ENCODE measurements at regions not wholly inside any gene's neighbourhood (a gene's known extent, or its start where the extent isn't known, plus 50 kb on each side); places are given as distances from the start of the nearest gene placed in this dataset.

- no peak overlapping the region for H2AFZ ChIP-seq
These were observed 318.9 kb upstream of the JAG1 start for GRCh38 chr20:10992731-10993130.

GRCh38 chr20:10994991-10995700, 321.3 kb upstream of the JAG1 start:
- H3K4me2 ChIP-seq = no peak overlapping the region
- H3K36me3 ChIP-seq (ENCODE audit: low read depth) = no peaks in the 10 kb centered on the region
- H3K9me3 ChIP-seq (ENCODE audit: insufficient read depth, low read depth) = peaks cover 5% of the 10 kb centered on the region
- intact Hi-C loops (cut with micrococcal nuclease; ENCODE audit: unreplicated experiment) = no loop called here
- H4K20me1 ChIP-seq (ENCODE audit: insufficient read depth) = no peaks in the 10 kb centered on the region
- H3K4me3 ChIP-seq = no peak overlapping the region
- no peak for DNase-seq
- no peaks in the 10 kb centered on the region for H3K27me3 ChIP-seq (ENCODE audit: insufficient read depth, low read depth)
- no peaks in the 10 kb centered on the region for H3F3A ChIP-seq (ENCODE audit: insufficient read depth, low read depth)
- no TSS peak for BruUV-seq (replicated peaks)
- H3K27ac ChIP-seq = no peak overlapping the region
- no peak overlapping the region for H2AFZ ChIP-seq
- POLR2A ChIA-PET (ENCODE audit: unreplicated experiment) = no interaction called here
- H3K4me1 ChIP-seq (replicated peaks; ENCODE audit: insufficient read depth) = no peaks in the 10 kb centered on the region
- CTCF ChIA-PET = interaction anchor here (0.6 kb wide), 1 partner anchor 272 kb away, joined by 4 read pairs; no protein-coding TSS in a partner anchor
- TF ChIP-seq CTCF (conservative IDR thresholded peaks at IDR 0.05) (no peak), EZH2 (IDR thresholded peaks at IDR 0.05; ENCODE audit: low read depth) (no peak)
- H3K79me2 ChIP-seq (ENCODE audit: low read depth) = no peaks in the 10 kb centered on the region
- no peaks in the 10 kb centered on the region for H3K9me2 ChIP-seq (ENCODE audit: insufficient read depth)

More at GRCh38 chr20:10992731-10993130, 318.9 kb upstream of the JAG1 start:
- Histone ChIP-seq H3K27ac (no peak overlapping the region), H4K20me1 (ENCODE audit: insufficient read depth) (no peaks in the 10 kb centered on the region), H3K4me1 (replicated peaks; ENCODE audit: insufficient read depth) (no peaks in the 10 kb centered on the region), H3K27me3 (ENCODE audit: insufficient read depth, low read depth) (no peaks in the 10 kb centered on the region), H3K4me2 (no peak overlapping the region), H3F3A (ENCODE audit: insufficient read depth, low read depth) (no peaks in the 10 kb centered on the region), H3K9me3 (ENCODE audit: insufficient read depth, low read depth) (no peaks in the 10 kb centered on the region; the same call in 1 of the 2 replicates), H3K9me2 (ENCODE audit: insufficient read depth) (no peaks in the 10 kb centered on the region), H3K4me3 (no peak overlapping the region), H3K79me2 (ENCODE audit: low read depth) (no peaks in the 10 kb centered on the region), H3K36me3 (ENCODE audit: low read depth) (no peaks in the 10 kb centered on the region)
- no TSS peak for BruUV-seq (replicated peaks)
- TF ChIP-seq EZH2 (IDR thresholded peaks at IDR 0.05; ENCODE audit: low read depth) (no peak), CTCF (conservative IDR thresholded peaks at IDR 0.05) (no peak)
- ChIA-PET POLR2A (ENCODE audit: unreplicated experiment) (no interaction called here), CTCF (no interaction called here)
- intact Hi-C loops (cut with micrococcal nuclease; ENCODE audit: unreplicated experiment) = no loop called here
- DNase-seq = no peak

GRCh38 chr20:10998476-10998875, 324.7 kb upstream of the JAG1 start:
- intact Hi-C loops (cut with micrococcal nuclease; ENCODE audit: unreplicated experiment) = no loop called here
- no peak overlapping the region for H3K4me3 ChIP-seq
- peaks cover 23% of the 10 kb centered on the region for H3F3A ChIP-seq (ENCODE audit: insufficient read depth, low read depth)
- no peaks in the 10 kb centered on the region for H3K27me3 ChIP-seq (ENCODE audit: insufficient read depth, low read depth)
- no peak overlapping the region for H3K27ac ChIP-seq
- no peaks in the 10 kb centered on the region for H4K20me1 ChIP-seq (ENCODE audit: insufficient read depth)
- H2AFZ ChIP-seq = no peak overlapping the region
- DNase-seq = no peak
- TF ChIP-seq EZH2 (IDR thresholded peaks at IDR 0.05; ENCODE audit: low read depth) (no peak), CTCF (conservative IDR thresholded peaks at IDR 0.05) (no peak)
- H3K4me1 ChIP-seq (replicated peaks; ENCODE audit: insufficient read depth) = peaks cover 27% of the 10 kb centered on the region
- H3K9me3 ChIP-seq (ENCODE audit: insufficient read depth, low read depth) = peaks cover 7% of the 10 kb centered on the region
- no peaks in the 10 kb centered on the region for H3K36me3 ChIP-seq (ENCODE audit: low read depth)
- POLR2A ChIA-PET (ENCODE audit: unreplicated experiment) = no interaction called here
- no peaks in the 10 kb centered on the region for H3K79me2 ChIP-seq (ENCODE audit: low read depth)
- no peaks in the 10 kb centered on the region for H3K9me2 ChIP-seq (ENCODE audit: insufficient read depth)
- H3K4me2 ChIP-seq = no peak overlapping the region
- no TSS peak for BruUV-seq (replicated peaks)
- CTCF ChIA-PET = no interaction called here
